ENCODE measurements at regions not wholly inside any gene's neighbourhood (a gene's known extent, or its start where the extent isn't known, plus 50 kb on each side); places are given as distances from the start of the nearest gene placed in this dataset.

DNA sequence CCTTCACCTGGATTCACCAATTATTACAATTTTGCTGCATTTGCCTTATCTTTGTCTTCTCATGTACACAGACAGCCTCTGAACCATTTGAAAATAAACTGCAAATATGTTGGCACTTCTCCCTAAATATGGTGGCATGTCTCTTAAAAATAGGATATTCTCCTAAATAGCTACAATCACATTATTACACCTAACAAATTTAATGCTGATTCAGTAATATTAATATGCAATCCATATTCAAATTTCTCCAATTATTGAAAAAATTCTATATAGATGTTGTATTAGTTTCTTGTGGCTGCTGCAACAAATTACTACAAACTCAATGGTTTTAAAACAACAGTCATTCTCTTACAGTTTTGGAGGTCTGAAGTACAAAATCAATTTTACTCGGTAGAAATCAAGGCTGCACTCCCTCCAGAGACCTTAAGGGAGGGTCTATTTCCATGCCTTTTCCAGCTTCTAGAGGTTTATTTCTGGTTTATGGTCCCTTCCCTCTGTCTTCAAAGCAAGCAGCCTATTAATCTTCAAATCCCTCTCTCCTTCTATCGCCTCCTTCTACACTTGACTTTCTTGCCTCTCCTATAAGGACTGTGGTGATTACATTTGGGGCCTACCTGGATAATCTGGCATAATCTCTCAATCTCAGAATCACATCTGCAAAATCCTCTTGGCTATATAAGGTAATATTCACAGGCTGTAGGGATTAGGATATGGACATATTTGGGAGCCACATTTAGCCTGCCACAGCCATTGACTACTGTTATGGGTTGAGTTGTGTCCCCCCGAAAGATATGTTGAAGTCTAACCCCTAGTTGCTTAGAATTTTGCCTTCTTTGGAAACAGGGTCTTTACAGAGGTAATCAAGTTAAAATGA lies 52.5 kb upstream of the BOLA1 start:
- Histone ChIP-seq H3K9me3 (no peaks in the 10 kb centered on the region), H3K27me3 (no peaks in the 10 kb centered on the region), H3K4me1 (peaks cover 28% of the 10 kb centered on the region), H3K36me3 (peaks cover 25% of the 10 kb centered on the region), H3K4me3 (ENCODE audit: low read depth, low read length) (peak overlapping the region; percentile 4; the same call in 1 of the 2 replicates)
- TF ChIP-seq, protein P1, sequence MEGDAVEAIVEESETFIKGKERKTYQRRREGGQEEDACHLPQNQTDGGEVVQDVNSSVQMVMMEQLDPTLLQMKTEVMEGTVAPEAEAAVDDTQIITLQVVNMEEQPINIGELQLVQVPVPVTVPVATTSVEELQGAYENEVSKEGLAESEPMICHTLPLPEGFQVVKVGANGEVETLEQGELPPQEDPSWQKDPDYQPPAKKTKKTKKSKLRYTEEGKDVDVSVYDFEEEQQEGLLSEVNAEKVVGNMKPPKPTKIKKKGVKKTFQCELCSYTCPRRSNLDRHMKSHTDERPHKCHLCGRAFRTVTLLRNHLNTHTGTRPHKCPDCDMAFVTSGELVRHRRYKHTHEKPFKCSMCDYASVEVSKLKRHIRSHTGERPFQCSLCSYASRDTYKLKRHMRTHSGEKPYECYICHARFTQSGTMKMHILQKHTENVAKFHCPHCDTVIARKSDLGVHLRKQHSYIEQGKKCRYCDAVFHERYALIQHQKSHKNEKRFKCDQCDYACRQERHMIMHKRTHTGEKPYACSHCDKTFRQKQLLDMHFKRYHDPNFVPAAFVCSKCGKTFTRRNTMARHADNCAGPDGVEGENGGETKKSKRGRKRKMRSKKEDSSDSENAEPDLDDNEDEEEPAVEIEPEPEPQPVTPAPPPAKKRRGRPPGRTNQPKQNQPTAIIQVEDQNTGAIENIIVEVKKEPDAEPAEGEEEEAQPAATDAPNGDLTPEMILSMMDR (IDR thresholded peaks at IDR 0.05; ENCODE audit: low read depth, low read length) = no peak
- no peak for DNase-seq

DNA sequence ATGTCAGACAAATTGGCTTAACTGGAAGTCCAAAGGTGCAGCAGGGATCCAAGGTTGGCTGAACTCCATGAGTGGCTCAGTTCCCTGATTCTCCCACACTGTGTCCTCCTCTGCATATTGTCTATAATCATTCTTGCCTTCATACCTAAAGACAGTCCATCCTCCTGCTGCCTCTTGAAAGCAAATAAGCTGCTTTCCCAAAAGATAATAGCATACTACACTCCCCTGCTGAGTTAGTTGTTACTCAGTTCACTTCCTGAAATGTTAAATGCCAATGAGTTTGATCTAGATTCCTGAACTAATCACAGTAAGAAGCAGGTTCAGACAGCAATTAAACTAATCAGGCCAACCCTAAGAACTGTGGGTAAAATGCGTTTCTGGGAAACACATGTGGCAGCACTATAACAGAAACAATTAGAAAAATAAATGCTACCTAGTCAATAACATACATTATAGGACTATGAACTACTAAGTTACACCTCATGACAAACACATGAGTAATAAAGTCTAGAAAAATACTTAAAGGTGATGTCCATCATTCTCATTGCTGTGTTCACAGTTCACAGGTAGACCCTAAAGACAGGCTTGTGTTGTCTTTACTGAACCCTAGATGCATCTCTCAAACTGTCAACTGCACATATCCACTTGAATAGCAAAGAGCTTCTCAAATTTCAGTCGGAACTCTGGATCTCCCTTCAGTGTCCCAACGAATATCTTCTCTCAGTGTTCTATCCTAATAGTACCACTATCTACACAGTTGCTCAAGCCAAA lies 50.8 kb upstream of the BOLA1 start:
- no peaks in the 10 kb centered on the region for H3K9me3 ChIP-seq
- H3K36me3 ChIP-seq = peaks cover 25% of the 10 kb centered on the region
- no peaks in the 10 kb centered on the region for H3K27me3 ChIP-seq
- peaks cover 28% of the 10 kb centered on the region for H3K4me1 ChIP-seq
- DNase-seq = no peak
- TF ChIP-seq, protein P1 (IDR thresholded peaks at IDR 0.05; ENCODE audit: low read depth, low read length) = no peak
- peak overlapping the region; percentile 81 for H3K4me3 ChIP-seq (ENCODE audit: low read depth, low read length)

DNA sequence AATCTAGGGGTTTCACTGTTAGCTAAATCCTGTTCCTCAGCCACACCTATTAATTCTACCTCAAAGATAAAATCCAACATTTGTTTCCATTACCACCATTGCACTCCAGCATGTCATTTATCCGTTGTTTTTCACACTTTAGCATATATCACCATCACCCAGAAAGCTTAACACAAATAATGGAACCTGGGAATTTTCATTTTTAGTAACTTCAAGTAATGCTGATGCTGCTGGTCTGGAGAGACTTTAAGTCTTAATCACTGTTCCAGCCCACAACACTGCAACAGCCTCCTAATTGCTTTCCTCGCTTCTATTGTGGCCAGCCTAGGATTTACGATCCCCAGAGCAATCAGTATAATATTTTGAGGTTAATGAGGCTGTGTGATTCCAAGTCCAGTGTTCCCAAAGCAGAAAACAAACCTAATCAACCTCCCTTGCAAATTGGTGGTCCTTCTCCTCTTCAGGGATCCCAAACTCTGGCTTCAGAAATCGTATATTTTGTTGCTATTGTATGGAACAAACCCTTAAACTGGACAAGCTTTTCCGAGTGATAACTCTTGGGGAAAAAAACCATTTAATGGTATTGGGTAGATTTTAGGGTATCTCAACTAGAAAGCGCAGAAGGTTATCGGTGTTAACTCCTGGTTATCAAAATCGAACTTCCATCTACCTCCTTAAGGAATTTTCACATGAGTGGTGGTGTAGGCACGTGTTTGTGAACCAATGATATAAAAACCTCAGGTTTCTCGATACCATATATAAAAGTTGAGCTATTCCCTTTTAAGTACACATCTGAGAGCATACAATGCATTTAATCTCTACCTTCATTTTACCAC lies 50.0 kb upstream of the BOLA1 start:
- peak overlapping the region; percentile 81 for H3K4me3 ChIP-seq (ENCODE audit: low read depth, low read length)
- TF ChIP-seq, protein P1 (IDR thresholded peaks at IDR 0.05; ENCODE audit: low read depth, low read length) = no peak
- H3K4me1 ChIP-seq = peaks cover 28% of the 10 kb centered on the region
- peaks cover 25% of the 10 kb centered on the region for H3K36me3 ChIP-seq
- H3K27me3 ChIP-seq = no peaks in the 10 kb centered on the region
- H3K9me3 ChIP-seq = no peaks in the 10 kb centered on the region
- no peak for DNase-seq
